Fibroblast of lung (primary cell): ENCODE measurements at regions not wholly inside any gene's neighbourhood (a gene's known extent, or its start where the extent isn't known, plus 50 kb on each side); places are given as distances from the start of the nearest gene placed in this dataset.

ENCODE experiments used
- EZH2 ChIP-seq: IDR thresholded peaks from 2 replicates; pipeline ENCODE4 v1.5.1; 2012; ENCODE audit warnings: low read length, control low read depth, mild to moderate bottlenecking; ENCODE audit errors: missing control alignments
- TF ChIP-seq, protein P1 (sequence below), 2 donors: IDR thresholded peaks in 1 of 2; conservative IDR thresholded peaks in 1 of 2; 1 replicate in 1 of 2; 2 replicates in 1 of 2; pipeline ENCODE4 v1.5.1; 2011 to 2012; ENCODE audit warnings: low read length in 2 of 2, control low read depth in 1 of 2, inconsistent platforms in 1 of 2, low read depth in 1 of 2, mild to moderate bottlenecking in 1 of 2

GRCh38 chr22:27385261-27385998 lies 416.1 kb downstream of the MN1 start:
- TF ChIP-seq EZH2: no peak
- TF ChIP-seq, protein P1, sequence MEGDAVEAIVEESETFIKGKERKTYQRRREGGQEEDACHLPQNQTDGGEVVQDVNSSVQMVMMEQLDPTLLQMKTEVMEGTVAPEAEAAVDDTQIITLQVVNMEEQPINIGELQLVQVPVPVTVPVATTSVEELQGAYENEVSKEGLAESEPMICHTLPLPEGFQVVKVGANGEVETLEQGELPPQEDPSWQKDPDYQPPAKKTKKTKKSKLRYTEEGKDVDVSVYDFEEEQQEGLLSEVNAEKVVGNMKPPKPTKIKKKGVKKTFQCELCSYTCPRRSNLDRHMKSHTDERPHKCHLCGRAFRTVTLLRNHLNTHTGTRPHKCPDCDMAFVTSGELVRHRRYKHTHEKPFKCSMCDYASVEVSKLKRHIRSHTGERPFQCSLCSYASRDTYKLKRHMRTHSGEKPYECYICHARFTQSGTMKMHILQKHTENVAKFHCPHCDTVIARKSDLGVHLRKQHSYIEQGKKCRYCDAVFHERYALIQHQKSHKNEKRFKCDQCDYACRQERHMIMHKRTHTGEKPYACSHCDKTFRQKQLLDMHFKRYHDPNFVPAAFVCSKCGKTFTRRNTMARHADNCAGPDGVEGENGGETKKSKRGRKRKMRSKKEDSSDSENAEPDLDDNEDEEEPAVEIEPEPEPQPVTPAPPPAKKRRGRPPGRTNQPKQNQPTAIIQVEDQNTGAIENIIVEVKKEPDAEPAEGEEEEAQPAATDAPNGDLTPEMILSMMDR (conservative IDR thresholded peaks at IDR 0.05 in 1 of 2, IDR thresholded peaks at IDR 0.05 in 1 of 2; ENCODE audit: low read depth in 1 of 2, low read length in 2 of 2): no peak
